AG04449 (cell line): ENCODE measurements at regions not wholly inside any gene's neighbourhood (a gene's known extent, or its start where the extent isn't known, plus 50 kb on each side); places are given as distances from the start of the nearest gene placed in this dataset.

Experiments
- CTCF ChIA-PET: fragments of 350-600 bp; formaldehyde crosslinking; extraction: SDS; loops from one replicate; lab custom pipeline; 2021; ENCODE audit warnings: antibody characterized with exemption; lab: Yijun Ruan, JAX
- POLR2A ChIA-PET: fragments of 400-600, 350-600 bp; formaldehyde crosslinking; extraction: SDS; loops from one replicate; lab custom pipeline; 2020; ENCODE audit warnings: antibody characterized with exemption, inconsistent platforms; lab: Yijun Ruan, JAX
- DNase-seq: peaks from one replicate; pipeline ENCODE4 v3.0.0-alpha.2; 2010; ENCODE audit warnings: low read depth, low spot score
- H3K4me3 ChIP-seq: 2 replicates; pipeline ENCODE4 v1.5.1; 2011; ENCODE audit warnings: low read depth, mild to moderate bottlenecking, control low read depth, low read length
- TF ChIP-seq, protein P1 (sequence below): IDR thresholded peaks from one replicate; pipeline ENCODE4 v1.5.1; 2011; ENCODE audit warnings: mild to moderate bottlenecking, moderate library complexity, low read length, control low read depth, inconsistent platforms; ENCODE audit not compliant: insufficient read depth; ENCODE audit errors: missing control alignments

DNA sequence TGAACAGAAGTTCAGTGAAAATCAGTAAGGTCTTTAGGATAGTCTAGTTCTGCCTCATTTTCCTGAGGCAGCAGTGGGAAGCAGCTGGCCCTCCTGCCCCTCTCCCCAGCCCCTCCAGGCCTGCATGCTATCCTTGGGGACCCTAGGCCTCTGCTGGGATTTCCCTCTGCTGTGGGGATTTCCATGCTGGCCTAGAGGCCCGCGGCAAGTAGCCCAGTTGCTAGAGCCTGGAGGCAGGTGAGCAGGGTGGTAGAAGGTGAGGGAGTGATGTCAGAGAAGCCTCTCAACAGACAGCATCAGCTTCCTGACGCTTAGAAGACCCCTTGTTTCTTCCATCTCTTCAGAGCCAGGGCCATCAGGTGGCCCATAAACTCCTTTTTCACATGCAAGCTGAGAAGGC, 305.8 kb upstream of the THBS1 start:
- POLR2A ChIA-PET = interaction anchor here (1.5 kb wide), 1 partner anchor 312 kb away, joined by 3 read pairs; no protein-coding TSS in a partner anchor
- no peak for DNase-seq
- TF ChIP-seq, protein P1, sequence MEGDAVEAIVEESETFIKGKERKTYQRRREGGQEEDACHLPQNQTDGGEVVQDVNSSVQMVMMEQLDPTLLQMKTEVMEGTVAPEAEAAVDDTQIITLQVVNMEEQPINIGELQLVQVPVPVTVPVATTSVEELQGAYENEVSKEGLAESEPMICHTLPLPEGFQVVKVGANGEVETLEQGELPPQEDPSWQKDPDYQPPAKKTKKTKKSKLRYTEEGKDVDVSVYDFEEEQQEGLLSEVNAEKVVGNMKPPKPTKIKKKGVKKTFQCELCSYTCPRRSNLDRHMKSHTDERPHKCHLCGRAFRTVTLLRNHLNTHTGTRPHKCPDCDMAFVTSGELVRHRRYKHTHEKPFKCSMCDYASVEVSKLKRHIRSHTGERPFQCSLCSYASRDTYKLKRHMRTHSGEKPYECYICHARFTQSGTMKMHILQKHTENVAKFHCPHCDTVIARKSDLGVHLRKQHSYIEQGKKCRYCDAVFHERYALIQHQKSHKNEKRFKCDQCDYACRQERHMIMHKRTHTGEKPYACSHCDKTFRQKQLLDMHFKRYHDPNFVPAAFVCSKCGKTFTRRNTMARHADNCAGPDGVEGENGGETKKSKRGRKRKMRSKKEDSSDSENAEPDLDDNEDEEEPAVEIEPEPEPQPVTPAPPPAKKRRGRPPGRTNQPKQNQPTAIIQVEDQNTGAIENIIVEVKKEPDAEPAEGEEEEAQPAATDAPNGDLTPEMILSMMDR = no peak
- H3K4me3 ChIP-seq = no peak overlapping the region
- CTCF ChIA-PET = interaction anchor here (1.4 to 1.6 kb wide), 2 partner anchors 73 to 103 kb away, joined by 3 to 5 read pairs; no protein-coding TSS in a partner anchor

DNA sequence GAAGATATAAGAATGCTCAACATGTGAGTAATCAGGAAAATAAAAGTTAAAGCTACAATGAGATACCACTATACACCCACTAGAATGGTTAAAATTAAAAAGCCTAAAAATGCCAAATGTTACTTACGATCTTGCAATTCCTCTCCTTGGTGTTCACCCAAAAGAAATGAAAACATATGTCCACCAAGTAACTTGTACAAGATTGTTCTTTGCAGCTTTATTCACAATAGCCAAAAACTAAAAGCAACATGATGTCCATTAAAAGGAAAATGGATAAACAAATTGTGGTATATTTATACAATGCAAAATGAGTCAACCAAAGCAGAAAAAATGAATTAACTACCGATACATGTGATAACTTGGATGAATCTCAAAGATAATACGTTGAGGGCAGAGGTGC, 301.6 kb upstream of the THBS1 start:
- POLR2A ChIA-PET = interaction anchor here (0.9 to 1.1 kb wide), 2 partner anchors 303 to 305 kb away, joined by 3 read pairs; no protein-coding TSS in a partner anchor
- TF ChIP-seq, protein P1 = no peak
- H3K4me3 ChIP-seq = no peak overlapping the region
- CTCF ChIA-PET = interaction anchor here (1.1 kb wide), 1 partner anchor 15 kb away, joined by 3 read pairs; no protein-coding TSS in a partner anchor
- DNase-seq = no peak

DNA sequence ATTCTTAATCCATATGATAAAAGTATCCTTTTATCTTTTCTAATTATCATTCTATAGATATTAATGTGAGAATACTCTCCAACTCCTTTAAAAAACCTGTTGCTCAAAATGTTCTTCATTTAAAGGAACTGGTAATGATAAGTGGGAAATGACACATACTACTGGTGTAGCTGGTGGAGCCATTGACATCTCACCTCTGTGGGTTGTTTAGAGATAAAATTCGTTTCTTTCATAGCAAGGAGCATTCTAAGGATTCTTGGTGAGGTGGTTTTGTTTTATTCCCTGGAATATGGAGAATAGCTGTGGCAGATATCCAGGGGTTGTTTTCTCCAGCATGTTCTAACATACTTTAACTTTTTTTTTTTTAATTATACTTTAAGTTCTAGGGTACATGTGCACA, 299.8 kb upstream of the THBS1 start:
- ChIA-PET POLR2A (interaction anchor here (0.6 to 0.7 kb wide), 2 partner anchors 110 to 653 kb away, joined by 3 to 4 read pairs; partner anchors contain the start of gene EIF2AK4), CTCF (no interaction called here)
- no peak for DNase-seq
- no peak overlapping the region for H3K4me3 ChIP-seq
- TF ChIP-seq, protein P1 = no peak

DNA sequence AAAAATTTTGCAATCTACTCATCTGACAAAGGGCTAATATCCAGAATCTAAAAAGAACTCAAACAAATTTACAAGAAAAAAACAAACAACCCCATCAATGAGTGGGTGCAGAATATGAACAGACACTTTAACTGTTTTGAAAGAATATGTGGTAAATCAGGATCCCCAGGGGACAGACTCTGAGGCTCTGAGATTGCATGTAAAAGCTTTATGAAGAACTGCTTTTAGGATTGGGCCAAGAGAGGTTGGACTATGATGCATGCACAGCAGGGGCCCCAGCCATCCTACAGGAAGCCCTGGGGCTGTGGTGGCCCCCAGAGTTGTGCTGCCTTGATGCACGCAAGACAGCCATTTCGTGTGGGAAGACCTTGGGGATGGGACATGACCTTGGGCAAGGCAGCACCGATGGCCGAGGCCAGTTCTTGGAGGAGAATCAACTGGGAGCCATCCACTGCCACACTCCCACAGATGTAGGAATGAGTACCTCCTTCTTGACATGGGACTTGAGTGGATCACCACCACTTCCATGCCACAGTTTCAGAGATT, 298.1 kb upstream of the THBS1 start:
- POLR2A ChIA-PET = interaction anchor here (1.1 to 5.3 kb wide), 6 partner anchors 21 to 299 kb away, joined by 3 to 38 read pairs (median 4); partner anchors contain the start of gene THBS1
- TF ChIP-seq, protein P1 = no peak
- H3K4me3 ChIP-seq = no peak overlapping the region
- CTCF ChIA-PET = interaction anchor here (1.2 to 1.5 kb wide), 2 partner anchors 18 to 297 kb away, joined by 4 read pairs; no protein-coding TSS in a partner anchor
- DNase-seq = no peak

DNA sequence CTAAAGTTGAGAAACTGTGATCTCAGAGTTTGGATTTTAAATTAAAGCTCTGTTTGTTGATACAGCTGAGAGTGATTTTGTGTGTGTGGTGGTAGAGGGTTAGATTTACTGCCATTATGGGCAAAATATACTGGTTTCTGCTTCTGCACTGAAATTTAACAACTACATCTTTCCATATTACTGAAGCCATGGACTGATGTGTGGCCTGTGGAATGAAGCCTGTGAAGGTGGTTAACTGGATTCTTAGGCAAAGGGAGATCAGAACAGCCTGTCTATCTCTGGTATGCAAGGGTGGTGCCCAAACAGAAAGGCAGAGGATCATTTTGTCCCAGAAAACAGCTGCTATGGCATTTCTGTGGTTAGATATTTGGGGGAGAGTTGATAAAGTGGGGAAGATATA, 297.3 kb upstream of the THBS1 start:
- no peak for DNase-seq
- TF ChIP-seq, protein P1 = no peak
- ChIA-PET POLR2A (interaction anchor here (0.8 to 5.3 kb wide), 10 partner anchors 13 to 304 kb away, joined by 3 to 38 read pairs (median 4); partner anchors contain the start of gene THBS1), CTCF (interaction anchor here (1.2 to 1.5 kb wide), 3 partner anchors 17 to 296 kb away, joined by 3 to 4 read pairs (median 4); no protein-coding TSS in a partner anchor)
- no peak overlapping the region for H3K4me3 ChIP-seq

DNA sequence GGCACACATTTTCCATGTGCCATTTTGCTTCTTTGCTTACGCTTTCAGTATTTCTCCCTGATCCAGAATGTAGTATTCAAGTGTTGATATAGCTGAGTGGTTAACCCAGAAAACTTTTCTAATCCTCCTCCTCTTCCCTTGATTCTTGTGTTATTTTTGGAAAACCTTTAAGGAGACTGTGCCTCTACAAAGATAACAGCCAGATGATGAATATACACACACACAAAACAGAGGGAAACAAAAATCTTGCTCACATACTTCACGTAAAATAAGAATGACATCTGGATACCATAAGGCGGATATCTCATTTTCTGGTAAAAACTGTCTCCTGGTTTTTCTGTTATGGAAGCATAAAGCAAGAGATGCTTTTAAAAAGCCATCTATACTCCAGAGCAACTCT, 295.8 kb upstream of the THBS1 start:
- ChIA-PET CTCF (interaction anchor here (1.0 kb wide), 1 partner anchor 75 kb away, joined by 3 read pairs; no protein-coding TSS in a partner anchor), POLR2A (interaction anchor here (0.9 to 5.3 kb wide), 5 partner anchors 14 to 302 kb away, joined by 3 to 38 read pairs (median 3); partner anchors contain the start of gene THBS1)
- TF ChIP-seq, protein P1 = no peak
- H3K4me3 ChIP-seq = no peak overlapping the region
- no peak for DNase-seq
